ENCODE measurements at regions not wholly inside any gene's neighbourhood (a gene's known extent, or its start where the extent isn't known, plus 50 kb on each side); places are given as distances from the start of the nearest gene placed in this dataset.

GRCh38 chr3:103601666-103602065, 1166.9 kb downstream of the ZPLD1 start:
- no peak for TF ChIP-seq TSHZ2 (CRISPR knock-in tag; IDR thresholded peaks at IDR 0.05)
- no peak for TF ChIP-seq ARNTL (CRISPR knock-in tag; IDR thresholded peaks at IDR 0.05; ENCODE audit: borderline replicate concordance, low read depth)
- TF ChIP-seq TCF4 (CRISPR knock-in tag; IDR thresholded peaks at IDR 0.05; ENCODE audit: borderline replicate concordance): no peak
- TF ChIP-seq RARB (CRISPR knock-in tag; IDR thresholded peaks at IDR 0.05): no peak
- TF ChIP-seq PATZ1 (CRISPR knock-in tag; IDR thresholded peaks at IDR 0.05; ENCODE audit: borderline replicate concordance): no peak
- no peak for TF ChIP-seq CREB5 (CRISPR knock-in tag; IDR thresholded peaks at IDR 0.05; ENCODE audit: low read depth)
- no peak for TF ChIP-seq OSR1 (CRISPR knock-in tag; IDR thresholded peaks at IDR 0.05)
